HG03064 (cell line): ENCODE measurements at regions not wholly inside any gene's neighbourhood (a gene's known extent, or its start where the extent isn't known, plus 50 kb on each side); places are given as distances from the start of the nearest gene placed in this dataset.
"Not testable (repeated sequence)": the region's sequence is repeated elsewhere in the genome, so short reads cannot be mapped to it uniquely, and the experiment has no call there.

Experiments
- ATAC-seq: cut with Tn5 transposase; IDR thresholded peaks from one replicate; pipeline ENCODE4 v1.9.1; 2021; ENCODE audit warnings: low read depth; ENCODE audit not compliant: unreplicated experiment

DNA sequence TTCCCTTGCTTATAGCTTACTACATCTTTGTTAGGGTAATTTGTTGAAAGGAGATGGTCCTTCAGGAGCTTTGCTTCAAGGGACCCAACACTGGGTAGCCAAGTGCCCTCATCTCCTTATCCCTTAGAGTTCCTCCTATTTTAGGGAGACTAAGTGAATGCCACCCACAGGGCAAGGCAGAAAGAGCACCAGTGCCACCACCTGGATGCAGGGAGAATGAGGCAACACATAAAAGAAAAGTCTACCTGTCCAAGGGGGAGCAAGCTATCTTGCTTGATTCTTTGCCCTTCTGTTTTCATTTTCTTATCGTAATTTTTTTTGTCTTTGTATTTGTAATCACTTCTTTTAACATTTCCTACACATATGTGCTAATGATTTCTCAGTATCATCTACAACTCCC, 205.5 kb downstream of the NPR3 start:
- ATAC-seq, result no peak

DNA sequence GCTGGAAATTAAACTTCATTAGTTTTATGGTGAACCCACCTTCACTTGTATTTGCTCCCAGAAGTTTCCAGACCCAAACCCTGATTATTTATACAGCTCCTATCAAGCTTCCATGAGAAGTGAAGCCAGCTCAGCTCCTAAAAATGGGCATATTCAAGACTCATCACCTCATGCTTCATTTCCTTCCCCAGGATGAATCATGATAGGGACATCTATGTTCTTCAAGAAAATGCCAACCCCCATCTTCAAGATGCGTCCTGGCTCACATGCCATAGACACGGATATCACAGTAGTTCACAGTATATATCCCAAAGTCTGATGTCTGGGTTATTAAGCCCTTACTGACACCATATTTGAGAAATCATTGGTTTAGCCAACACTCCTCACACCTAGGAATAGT, 217.6 kb downstream of the NPR3 start:
- no peak for ATAC-seq

DNA sequence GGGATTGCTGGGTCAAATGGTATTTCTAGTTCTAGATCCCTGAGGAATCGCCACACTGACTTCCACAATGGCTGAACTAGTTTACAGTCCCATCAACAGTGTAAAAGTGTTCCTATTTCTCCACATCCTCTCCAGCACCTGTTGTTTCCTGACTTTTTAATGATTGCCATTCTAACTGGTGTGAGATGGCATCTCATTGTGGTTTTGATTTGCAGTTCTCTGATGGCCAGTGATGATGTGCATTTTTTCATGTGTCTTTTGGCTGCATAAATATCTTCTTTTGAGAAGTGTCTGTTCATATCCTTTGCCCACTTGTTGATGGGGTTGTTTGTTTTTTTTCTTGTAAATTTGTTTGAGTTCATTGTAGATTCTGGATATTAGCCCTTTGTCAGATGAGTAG, 220.3 kb downstream of the NPR3 start:
- ATAC-seq, result not testable (repeated sequence)

DNA sequence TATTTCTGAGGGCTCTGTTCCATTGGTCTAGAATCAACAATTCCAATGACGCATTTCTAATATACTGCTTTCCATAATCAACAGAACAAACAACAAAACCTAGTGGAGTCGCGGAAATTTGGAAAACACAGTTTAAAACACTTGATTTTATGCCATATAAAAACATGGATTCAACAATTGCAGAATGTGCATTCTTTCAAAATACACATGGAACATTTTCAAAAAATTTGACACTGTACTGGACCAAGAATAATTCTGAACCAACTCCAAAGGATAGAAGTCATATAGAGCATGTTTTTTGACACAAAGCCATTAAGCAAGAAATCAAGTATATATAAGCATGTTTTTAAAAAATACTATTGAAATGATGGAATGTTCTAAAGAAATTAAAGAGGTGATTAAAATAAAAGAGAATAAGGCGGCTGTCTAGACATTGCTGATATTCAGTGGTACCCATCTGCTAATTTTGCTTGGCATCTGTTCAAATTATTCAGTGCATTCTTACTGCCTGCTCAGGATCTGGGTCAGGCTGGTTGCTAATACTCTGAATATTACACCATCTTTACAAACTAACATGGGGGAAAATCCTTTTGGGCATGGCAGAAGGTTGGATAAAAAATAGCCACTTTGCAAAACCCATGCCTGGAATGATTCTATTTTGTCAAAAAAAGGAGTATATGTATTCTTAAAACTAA, 221.3 kb downstream of the NPR3 start:
- no peak for ATAC-seq

DNA sequence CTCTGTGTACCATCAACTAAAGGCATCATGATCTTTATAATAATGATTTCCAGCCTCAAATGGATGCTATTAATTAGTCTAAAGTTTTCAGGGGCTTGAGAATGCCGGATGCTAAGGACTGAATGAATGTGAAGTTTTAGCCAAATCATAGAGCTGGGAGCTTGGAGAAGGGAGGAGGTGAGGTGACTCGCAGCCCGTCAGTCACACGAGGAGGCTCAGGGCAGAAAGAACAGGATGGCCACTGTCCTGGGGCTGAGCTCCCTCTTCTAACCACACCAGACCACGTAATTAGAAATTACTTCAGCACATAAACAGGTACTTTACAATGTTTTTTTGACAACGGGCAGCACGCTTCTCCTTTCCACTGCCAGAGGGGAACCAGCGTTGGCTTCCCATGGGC, 222.6 kb downstream of the NPR3 start:
- ATAC-seq, result no peak

DNA sequence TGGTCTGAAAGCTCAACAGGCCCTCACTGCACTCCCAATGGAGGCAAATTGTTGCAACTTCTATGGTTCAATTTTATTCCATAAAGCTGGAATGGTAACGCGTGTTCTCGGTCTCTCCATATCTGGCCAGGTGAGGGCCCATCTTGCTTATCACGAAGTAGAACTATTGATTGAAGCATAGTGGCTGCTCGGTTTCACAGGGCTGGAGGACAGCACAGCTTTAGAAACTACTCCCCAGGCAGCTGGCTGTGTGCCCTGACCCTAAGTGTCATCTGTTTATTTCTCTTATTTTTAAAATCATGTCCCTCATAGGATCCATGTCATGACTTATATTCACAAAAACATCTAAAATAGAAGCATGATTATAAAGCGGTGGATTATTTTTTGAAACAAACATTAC, 223.4 kb downstream of the NPR3 start:
- no peak for ATAC-seq

DNA sequence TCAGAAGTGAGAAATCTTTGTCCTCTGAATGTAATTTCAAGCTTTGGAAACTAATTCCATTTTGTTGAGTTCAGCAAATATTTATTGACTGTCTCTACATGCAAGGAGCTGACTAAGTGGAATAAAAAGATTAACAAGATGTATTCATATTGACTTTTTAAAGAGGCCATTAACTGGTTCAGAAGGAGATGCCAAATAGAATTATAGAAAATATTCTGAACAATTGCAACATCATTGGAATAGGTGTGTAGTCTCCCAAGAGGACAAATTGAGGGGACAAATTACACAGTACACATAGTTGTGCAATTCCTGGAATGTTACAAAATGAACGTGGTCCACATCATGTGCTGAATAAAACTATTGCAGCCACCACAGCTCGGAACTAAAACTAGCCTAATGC, 224.2 kb downstream of the NPR3 start:
- no peak for ATAC-seq

DNA sequence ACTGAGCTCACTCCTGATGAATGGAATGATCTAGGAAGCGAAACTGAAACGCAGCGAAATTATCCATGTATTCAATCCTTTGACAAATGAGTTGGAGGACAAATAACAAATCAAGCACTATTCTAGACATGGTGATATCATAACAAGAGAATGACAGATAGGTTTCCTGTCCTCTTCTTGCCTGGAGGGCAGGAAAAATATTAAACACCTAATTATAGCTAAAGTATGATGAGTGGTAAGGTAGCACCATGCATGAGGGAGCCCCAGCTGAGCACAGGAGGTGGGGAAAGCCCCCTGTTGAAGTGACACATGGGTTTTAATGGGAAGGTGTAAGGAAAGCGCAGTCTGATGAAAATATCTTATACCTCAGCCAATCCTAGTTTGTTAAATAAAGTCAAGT, 225.2 kb downstream of the NPR3 start:
- no peak for ATAC-seq

DNA sequence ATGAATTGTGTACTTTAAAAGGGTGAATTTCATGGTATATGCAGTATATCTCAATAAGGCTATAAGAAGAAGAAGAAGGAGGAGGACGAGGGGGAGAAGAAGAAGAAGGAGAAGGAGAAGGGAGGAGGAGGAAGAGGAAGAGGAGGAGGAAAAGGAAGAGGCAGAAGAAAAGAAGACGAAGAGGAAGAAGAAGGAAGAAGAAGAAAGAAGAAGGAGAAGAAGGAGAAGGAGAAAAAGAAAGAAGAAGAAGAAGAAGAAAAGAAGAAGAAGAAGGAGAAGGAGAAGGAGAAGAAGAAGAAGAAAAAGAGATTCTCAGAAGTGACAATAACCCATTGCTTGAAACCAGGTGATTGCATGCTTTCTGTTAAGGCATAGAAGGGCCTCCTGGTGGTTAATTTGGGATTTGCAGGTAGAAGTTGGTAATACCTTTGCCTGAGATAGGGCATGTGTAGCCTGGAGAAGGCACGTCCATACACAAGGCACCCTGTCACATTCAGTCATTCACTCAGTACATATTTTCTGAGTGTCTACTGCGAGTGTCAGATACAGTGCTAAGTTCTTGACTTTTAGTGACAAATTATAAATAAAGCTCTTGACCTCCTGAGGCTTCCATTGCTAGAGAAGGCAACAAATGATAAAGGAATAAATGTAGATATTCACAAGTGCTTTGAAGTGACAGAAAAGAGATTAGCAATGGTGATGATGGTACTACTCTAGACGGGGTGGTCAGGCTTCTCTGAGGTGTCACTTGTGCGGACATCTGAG, 231.3 kb downstream of the NPR3 start:
- ATAC-seq, result no peak

DNA sequence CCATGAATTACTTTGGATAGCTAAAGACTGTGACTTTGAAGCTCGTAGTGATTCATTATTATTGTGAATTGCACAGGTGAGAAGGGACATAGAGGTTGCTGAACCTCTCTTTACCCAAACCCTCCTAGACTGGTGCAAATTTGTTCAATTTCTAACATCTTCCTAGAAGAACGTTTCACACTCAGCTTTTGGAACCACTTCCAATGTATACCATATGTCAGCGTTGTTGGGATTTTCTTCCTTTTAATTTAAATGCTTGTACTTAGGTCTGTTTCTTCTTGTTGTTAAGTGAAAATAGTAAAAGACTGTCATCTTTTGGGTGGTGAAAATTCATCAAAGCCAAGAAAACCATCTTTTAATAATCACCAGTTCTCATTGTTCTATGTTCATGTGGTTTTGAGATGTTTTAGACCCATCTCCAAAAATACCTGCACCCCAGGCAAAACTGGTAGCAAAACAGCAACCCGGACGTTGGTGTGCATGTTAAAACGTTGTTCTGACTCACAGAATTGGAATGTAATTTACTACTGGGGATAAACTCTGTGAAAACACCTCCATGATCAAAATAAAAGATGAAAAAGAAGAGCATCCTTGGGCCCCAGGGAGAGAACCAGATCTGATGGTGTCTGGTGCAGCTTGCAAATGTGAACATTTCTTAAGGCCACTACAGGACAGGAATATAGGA, 238.3 kb downstream of the NPR3 start:
- no peak for ATAC-seq

DNA sequence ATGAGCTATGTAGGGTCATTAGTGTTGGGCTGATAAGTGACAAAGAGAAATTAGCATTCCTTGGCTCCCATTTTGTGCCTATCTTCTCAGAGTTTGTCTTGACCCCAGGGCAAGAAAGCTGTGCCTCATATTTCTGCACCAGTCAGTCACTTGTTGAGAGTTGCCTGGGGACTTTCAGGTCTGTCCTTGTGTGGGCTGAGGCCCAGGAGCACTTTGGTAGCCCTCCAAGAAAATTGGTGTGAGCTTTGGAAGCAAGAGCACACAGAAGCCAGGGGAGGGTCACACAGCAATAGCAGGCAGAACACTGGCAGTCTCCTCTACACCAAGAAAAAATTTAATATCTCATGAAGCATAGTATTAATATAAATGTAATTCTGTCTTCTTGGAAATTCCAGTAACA, 239.9 kb downstream of the NPR3 start:
- ATAC-seq, result no peak

DNA sequence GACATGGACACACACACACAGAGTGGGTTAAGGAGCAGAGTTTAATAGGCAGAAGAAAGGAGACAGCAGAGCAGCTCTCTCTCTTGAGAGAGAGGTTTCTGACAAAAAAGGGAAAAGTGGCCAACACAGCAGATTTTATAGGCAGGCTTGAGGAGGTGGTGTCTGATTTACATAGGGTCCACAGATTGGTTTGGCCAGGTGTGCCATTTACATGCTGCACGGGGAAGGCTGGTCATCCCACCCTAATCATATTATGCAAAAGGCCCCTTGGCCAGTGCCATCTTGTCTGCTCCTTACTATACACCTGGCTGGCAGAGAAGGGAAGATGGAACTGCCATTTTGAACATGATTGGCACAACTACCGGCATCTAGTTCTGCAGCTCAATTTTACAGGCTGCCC, 240.8 kb downstream of the NPR3 start:
- ATAC-seq, result no peak

DNA sequence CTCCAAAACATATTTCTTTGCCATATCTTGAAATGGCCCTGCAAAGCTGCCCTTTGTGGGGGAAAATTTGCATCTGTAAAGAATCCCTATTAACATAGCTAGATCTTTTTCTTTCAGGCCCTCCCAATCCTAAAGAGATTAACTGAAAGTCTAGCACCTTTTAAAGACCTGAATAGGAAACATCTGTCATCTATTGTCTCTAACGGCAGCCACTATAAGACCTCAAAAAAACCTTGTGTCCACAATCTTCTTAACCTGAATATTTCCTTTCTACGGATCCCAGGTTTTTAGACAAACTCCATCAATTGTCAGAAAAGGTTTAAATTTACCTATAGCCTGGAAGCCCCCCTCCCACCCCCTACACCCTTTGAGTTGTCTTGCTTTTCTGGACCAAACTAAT, 241.3 kb downstream of the NPR3 start:
- not testable (repeated sequence) for ATAC-seq

DNA sequence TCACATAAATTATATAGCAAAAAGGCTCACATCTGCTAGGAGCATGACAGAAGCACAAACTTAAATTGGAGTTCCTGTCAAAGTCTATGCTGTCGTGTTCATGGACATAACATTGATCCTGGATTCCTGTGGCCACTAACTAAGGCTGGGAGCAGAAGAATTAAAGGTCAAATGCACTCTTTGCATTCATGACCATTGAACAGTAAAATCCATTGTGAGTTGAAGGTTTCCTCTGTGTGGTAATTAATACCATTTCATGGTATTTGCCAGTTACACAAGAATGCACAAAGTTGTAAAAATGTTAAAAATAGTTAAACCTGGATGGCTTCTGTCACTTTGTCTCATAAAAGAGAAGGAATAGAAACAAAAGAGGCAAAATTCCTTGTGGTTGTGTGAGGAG, 242.6 kb downstream of the NPR3 start:
- ATAC-seq, result no peak

DNA sequence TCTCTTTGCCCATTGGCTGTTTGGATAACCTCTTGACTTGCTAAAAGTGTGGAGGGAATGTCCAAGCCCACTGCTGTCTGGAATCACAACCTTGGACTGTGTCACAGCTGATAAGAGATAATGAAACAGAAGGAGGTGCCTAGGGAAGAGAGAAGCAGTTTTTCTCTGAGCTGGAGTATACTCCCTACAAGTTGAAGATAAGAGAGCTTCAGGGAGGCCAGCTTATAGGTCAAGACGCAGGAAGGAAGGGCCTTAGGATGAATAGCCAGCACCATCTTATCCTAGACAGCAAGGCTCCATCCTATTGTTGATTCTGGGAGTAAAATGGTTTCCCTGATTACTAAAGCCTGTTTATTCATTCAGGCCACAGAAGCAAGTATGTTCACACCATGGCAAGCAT, 244.7 kb downstream of the NPR3 start:
- ATAC-seq, result no peak

DNA sequence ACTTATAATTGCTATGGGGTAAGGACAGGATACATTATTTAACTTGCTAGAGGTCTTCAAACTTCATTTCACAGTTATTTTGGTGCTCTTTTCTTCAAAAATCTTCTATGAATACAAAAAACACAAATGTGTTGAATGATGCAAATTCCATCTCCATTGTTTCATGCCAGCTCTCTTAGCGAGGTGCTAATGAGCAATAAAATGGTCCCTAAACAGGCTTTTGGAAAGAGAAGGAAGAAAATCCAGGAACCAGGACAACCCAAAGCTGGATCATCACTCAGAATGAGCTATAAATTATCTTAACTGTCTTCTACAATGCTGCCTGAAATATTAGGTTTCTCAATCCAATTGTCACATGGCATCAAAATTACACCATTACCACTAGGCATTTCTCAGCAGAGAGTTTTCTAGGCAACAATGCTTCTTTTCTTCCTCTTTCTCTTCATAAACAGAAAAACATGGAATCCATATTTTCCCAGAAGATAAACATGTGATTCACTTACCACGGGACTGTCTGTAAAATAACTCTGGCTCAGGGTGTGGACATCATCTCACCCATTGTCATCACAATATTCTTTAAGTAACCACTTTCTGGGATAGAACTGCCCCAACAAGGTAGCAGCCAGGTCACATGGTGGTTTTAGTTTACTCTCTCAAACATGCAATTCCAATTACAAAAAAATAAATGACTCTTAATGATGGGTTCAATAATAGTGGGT, 249.4 kb downstream of the NPR3 start:
- no peak for ATAC-seq

DNA sequence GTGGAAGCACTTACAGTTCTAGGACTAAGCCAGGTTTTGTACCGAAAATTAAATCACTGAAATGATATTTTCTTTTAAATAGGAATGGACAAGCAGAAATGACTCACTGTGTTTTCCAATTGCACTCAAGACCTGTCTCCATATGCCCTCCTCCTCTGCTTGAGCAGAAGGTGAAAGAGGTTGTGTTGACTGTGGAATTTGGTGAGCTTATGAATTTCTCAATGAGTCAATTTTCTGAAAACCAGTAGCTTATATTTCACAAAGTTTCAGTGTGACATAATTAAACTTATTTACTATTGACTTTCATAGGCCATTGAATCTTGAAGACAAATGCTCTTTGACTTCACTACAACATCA, 249.9 kb downstream of the NPR3 start:
- no peak for ATAC-seq

DNA sequence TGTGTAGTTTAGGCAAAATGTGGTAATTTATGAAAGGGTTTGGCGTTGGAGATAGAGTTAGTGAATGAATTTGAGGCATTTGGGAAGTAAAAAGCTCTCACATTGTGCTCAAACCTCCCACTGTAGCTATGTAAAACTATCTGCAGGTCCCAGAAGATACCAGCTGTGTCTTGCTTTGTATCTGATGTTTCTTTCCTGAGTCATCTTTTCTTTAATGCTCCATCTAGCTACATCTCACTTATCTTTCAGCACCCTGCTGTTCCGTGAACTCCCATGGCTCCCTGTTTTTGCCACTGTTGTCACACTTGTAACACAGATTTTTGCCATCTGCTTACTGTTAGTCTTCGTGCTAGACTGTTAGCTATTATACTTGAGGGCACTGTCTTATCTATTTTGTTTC, 253.1 kb downstream of the NPR3 start:
- no peak for ATAC-seq

DNA sequence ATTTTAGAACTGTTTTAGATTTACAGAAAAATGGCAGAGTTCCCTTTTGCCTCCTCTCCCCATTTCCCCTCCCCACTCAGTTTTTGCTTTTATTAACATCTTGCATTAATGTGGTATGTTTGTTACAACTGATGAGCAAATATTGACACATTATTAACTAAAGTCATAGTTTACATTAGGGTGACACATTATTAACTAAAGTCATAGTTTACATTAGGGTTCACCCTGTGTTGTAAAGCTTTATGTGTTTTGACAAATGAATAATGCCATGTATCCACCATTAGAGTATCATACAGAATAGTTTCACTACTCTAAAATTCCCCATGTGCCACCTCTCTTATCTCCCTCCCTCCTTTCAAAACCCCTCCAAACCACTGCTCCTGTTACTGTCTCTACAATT, 262.5 kb downstream of the NPR3 start:
- no peak for ATAC-seq

DNA sequence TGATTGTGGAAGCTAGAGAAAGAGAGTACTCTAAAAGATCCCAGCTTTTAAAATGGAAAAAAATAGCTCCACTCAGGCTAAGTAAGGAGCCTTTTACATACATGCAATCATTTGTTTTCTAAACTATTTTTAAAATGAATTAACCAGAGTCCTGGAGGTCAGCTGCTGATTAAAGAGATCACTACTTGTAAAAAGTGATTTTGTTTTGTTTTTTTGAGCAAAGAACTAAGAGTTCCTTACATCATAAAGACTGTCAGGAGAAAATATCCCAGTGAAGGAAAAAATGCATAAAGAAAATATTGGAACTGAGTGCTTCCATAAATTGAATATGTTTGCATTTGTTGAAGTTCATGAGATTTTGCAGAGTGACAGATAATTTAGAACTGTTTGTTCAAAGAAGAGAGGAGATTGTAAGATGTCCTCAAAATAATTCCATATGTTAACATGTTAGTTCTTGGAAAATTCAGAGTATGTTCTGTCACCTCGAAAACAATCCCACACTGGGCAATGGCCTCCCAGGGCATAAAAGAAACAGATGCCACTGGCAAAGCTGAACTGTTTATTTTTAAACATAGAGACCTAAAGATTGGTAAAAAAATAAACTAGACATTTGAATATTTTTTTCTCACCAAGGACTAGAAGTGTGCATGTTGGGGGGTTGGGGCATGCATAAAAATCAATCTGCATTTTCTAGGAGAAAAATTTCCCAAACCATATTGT, 264.7 kb downstream of the NPR3 start:
- no peak for ATAC-seq

DNA sequence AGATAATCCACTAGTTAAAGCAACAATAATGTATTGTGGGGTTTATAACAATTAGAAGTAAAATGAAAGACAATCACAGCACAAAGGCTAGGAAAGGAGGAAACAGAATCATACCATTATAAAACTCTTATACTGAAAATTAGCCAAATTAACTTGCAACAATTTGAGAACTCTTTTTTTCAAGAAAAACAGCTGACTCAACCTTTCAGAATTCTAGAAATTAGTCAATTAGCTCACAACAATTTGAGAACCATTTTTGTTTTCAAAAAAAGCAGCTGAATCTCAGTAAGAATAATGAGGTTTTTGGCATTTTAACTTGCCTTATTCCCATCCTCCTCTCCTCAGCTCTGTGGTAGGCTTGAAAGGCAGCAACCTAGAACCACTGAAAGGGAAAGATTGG, 269.9 kb downstream of the NPR3 start:
- ATAC-seq, result no peak
